HG03135 (cell line): ENCODE measurements at regions not wholly inside any gene's neighbourhood (a gene's known extent, or its start where the extent isn't known, plus 50 kb on each side); places are given as distances from the start of the nearest gene placed in this dataset.

Experiments
- ATAC-seq: cut with Tn5 transposase; IDR thresholded peaks from one replicate; pipeline ENCODE4 v1.9.1; 2021; ENCODE audit warnings: mild to moderate bottlenecking, moderate library complexity; ENCODE audit not compliant: unreplicated experiment

DNA sequence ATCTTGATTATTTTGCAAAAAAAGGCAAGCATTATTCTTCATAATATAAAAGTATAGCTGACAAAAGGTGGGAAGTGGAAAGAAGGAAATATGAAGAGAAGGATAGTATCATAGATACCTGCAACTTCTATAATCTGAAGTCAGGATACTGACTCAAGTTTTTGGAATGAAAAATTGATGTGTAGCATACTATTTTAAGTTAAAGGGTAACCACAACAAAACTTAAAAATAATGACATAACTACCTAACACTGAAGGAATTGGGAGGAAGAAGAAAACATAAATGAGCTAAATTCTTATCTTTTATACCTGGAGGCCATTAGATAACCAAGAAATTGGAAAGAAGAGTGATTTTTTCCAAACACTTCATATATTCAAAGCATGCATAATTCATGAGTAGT is 51.8 kb upstream of the TLE1 start:
- no peak for ATAC-seq

DNA sequence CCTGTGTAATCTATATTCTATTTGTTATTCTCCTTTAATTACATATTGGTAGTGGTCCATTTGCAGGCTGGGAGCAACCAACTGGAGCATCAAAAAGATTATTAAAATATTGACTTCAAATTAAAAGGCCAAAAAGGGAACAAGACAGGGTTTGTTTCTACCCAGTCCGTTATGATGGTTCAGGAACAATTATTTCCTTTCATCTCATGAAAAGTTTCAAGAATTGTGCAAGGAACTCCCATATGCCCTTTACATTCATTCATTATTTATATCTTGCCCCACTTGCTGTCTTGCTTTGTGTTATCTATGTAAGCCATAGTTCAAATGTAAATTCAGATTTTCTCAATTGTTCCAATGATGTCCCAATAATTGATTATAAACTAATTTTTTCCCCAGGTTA is 58.7 kb upstream of the TLE1 start:
- no peak for ATAC-seq

- ATAC-seq: no peak
Measured at GRCh38 chr9:81753436-81753835, 64.1 kb upstream of the TLE1 start.

DNA sequence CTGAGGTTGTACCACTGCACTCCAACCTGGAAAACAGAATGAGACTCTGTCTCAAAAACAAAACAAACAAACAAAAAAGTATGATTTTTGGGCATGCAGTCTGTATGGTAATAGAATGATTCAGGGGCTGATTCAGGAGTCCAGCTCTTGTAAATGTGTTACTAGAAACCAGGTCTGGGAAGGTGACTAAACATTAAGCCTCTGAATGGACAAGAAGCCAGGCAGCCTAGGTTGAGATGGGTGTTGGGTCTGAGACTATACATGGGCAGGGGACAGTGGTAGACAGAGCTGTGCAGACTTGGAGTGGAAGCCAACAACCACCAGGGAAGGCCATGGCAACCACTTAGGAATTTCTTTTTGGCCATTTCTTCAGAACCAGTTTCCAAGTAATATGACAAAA is 64.9 kb upstream of the TLE1 start:
- ATAC-seq: no peak

DNA sequence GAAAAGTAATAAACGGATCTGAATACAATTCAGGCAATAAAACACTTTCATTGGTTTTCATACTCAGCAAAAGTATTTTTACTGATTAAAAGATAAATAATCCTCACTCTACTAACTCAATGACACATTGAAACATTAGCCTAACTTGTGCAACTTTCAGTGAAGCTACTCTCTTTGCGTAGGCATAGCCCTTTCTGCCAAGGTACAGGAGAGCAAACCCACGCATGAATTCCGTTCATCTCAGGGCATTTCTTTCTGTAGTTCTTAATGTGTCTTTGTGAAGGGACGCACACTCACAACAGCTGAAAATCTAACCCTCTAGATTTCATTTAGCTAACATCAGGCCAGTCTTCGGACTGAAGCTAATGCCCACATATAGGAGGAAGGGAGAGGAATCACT is 66.4 kb upstream of the TLE1 start:
- ATAC-seq: no peak

- no peak for ATAC-seq
Measured at GRCh38 chr9:81756561-81756960, 67.2 kb upstream of the TLE1 start.

GRCh38 chr9:81758123-81758797 is 68.9 kb upstream of the TLE1 start:
- no peak for ATAC-seq

DNA sequence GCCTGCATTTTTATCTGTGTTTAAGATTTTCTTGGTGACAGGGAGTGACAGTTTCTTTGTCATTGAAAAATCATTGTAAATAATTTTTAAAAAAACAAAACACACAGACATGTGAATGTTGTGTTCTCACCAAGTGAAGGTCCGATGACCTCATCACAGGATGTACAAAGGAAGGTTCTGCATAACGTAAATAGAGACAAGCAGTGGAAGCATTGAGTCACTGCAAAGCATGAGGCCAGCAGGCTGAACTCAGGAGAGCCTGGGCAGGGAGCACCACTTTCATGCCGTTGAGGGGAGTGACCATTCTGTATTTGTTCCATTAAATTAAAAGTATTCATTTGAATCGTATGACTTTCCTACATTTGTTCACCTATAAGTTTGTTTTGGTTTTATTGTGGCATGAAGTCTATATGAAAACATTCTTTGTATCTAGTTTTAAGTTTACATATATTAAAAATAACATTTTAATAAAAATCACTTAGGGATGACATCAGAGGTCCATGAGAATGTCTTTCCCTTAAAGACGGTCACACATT is 70.4 kb upstream of the TLE1 start:
- no peak for ATAC-seq

DNA sequence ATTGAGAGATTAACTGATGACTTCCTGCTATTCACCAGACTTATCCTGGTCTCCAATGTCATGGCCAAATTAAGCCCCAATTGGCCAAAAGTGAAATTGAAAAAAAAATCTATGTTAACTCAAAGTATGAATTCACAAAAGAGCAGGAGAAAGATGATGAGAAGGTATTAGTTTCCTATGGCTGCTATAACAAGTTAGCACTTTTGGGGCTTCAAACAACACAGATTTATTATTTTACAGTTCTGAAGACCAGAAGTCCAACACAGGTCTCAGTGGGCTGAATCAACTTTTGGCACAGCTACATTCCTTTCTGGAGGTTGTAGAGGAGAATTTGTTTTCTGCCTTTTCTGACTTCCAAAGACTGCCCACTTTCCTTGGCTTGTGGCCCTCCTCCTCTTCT is 78.6 kb upstream of the TLE1 start:
- ATAC-seq: no peak

GRCh38 chr9:81771571-81771970 is 82.2 kb upstream of the TLE1 start:
- no peak for ATAC-seq

GRCh38 chr9:81772144-81772543 is 82.8 kb upstream of the TLE1 start:
- ATAC-seq: no peak

GRCh38 chr9:81776390-81776789 is 87.0 kb upstream of the TLE1 start:
- ATAC-seq: no peak

GRCh38 chr9:81776834-81777233 is 87.5 kb upstream of the TLE1 start:
- no peak for ATAC-seq

- no peak for ATAC-seq
Measured at GRCh38 chr9:81777482-81777881, 88.1 kb upstream of the TLE1 start.

GRCh38 chr9:81782313-81782995 is 93.1 kb upstream of the TLE1 start:
- ATAC-seq: no peak

DNA sequence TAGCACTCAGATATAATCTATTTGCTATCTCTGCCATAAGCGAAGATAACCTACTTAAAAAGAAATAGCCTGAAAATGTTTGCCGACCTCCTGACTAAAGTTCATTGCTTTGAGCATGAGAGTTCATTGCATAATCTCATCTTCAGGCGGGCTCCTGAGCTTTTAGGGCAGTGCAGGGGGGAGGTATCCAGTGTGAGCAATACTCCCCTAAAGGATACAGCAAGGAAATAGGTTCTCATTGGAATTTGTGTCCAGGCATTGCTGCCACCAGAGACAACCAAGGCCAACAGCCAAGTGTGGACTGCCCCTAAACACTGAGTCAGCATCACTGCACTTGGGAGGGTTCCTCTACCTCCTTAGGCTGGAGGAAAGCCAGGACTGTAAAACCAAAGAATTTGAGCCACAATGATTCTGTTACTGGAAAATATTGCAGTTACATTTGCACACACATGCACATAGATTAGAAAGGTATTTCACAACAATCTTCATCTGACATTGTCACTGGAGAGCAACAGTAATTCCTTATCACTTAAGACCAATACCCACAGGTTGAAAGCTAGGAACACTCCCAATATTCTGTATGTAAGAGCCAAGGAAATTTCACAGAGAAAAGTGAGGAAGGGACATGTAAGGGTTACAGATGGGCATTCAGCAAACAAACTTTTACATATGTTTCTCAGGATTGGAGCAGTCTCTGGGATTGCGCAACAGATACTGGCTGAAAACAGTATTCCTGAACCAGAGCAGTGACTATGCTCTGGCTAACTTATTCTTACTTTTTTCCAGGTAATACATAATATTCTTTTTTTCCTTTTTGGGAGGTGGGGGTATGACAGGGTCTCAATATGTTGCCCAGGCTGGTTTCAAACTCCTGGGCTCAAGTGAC is 98.6 kb upstream of the TLE1 start:
- ATAC-seq: no peak

DNA sequence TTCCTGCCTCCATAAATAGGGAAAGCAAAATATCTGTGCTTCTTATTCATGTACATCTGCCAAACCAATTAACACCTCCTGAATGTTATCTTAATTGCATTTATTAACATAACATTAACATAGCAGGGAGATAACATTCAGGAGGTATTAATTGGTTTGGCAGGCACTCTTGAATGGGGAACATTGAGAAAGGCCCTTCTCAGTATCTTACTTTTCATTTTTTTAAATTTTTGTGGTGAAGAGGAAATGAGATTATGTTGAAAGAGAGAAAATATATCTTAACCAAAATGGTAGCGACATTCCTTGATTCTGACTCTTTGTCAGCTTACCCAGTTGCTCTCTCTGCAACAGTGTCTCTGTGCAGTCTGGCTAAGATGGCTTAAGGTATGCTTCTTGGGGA is 100.4 kb upstream of the TLE1 start:
- no peak for ATAC-seq

GRCh38 chr9:81790166-81790565 is 100.8 kb upstream of the TLE1 start:
- no peak for ATAC-seq

GRCh38 chr9:81791076-81791475 is 101.7 kb upstream of the TLE1 start:
- ATAC-seq: no peak

- ATAC-seq: no peak
Measured at GRCh38 chr9:81798606-81799005, 109.3 kb upstream of the TLE1 start.

DNA sequence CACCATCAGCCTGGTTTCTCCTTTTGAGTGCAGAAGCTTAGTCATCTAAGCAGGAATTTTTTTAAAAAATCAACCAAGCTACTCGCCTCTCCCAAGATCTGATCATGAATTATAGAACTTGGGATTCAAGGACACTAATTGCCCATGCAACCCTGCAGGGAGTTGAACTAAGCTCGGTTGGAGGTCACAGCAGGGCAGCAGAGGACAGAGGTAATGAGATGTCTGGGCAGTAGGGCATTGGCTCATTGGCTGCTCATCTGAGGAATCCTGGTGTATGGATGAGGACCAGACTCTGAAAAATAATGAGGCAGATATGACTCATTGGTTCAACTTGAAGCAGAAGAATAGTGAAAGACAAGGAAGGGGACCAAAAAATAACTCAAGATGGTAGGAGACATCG is 111.8 kb upstream of the TLE1 start:
- ATAC-seq: no peak

GRCh38 chr9:81804306-81804705 is 115.0 kb upstream of the TLE1 start:
- ATAC-seq: no peak
